Activated CD8-positive, alpha-beta T cell treated with anti-CD3 and anti-CD28 coated beads, Interleukin-2, amount 10 ng/mL, durations not matched to agents 7 days and 5 days (primary cell): ENCODE measurements at regions not wholly inside any gene's neighbourhood (a gene's known extent, or its start where the extent isn't known, plus 50 kb on each side); places are given as distances from the start of the nearest gene placed in this dataset.

Source experiments
- ATAC-seq: fragments of 150-1000 bp; cut with Tn5 transposase; one replicate; pipeline ENCODE4 v1.10.0; 2021; ENCODE audit warnings: moderate library complexity
- CTCF ChIA-PET: fragments of 350-600 bp; sonication (Branson Sonifier 250); formaldehyde crosslinking; loops from one replicate; lab custom pipeline; 2021; ENCODE audit warnings: antibody characterized with exemption; lab: Charles Lee
- POLR2A ChIA-PET: fragments of 350-600 bp; sonication (Branson Sonifier 250); formaldehyde crosslinking; loops from one replicate; lab custom pipeline; 2021; ENCODE audit warnings: antibody characterized with exemption; lab: Charles Lee
- DNase-seq: peaks from one replicate; pipeline ENCODE4 v3.0.0-alpha.2; 2020
- H3K27ac Mint-ChIP-seq: one replicate; pipeline ENCODE4 v1.8.0; 2021; ENCODE audit warnings: mild to moderate bottlenecking, mixed read lengths
- H3K27me3 Mint-ChIP-seq: one replicate; pipeline ENCODE4 v1.8.0; 2021; ENCODE audit warnings: low read depth, mixed read lengths
- H3K36me3 Mint-ChIP-seq: one replicate; pipeline ENCODE4 v1.8.0; 2021; ENCODE audit warnings: low read depth, mixed read lengths
- H3K4me1 Mint-ChIP-seq: one replicate; pipeline ENCODE4 v1.8.0; 2021; ENCODE audit warnings: low read depth, mixed read lengths
- H3K4me3 Mint-ChIP-seq: one replicate; pipeline ENCODE4 v1.8.0; 2021; ENCODE audit warnings: mild to moderate bottlenecking, mixed read lengths
- H3K9me3 Mint-ChIP-seq: one replicate; pipeline ENCODE4 v1.8.0; 2022; ENCODE audit warnings: mixed read lengths; ENCODE audit not compliant: insufficient read depth

DNA sequence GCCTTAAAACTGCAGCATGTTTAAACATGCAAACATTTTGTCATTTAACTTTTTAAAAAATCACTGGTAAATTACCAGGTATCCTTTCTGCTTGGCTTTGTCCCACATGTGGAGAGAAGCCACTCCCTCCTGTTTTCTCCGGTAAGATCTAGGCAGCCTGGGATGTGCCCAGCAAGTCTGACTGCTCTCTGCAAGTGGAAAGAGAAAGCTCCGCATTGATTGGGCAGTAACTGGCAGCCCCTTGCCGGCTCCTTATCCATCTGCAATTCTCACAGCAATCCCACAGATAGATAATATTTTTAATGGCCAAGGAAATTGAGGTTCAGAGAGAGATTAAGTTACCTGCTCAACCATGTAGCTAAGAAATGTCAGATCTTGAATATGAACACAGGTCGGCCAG lies 136.1 kb downstream of the TMEM200C start:
- Mint-ChIP-seq H3K9me3 (no peaks in the 10 kb centered on the region), H3K4me3 (no peak overlapping the region), H3K27ac (no peak overlapping the region), H3K27me3 (no peaks in the 10 kb centered on the region), H3K36me3 (no peaks in the 10 kb centered on the region), H3K4me1 (no peaks in the 10 kb centered on the region)
- POLR2A ChIA-PET: no interaction called here
- CTCF ChIA-PET: no interaction called here
- DNase-seq (no peak), ATAC-seq (no peak)

DNA sequence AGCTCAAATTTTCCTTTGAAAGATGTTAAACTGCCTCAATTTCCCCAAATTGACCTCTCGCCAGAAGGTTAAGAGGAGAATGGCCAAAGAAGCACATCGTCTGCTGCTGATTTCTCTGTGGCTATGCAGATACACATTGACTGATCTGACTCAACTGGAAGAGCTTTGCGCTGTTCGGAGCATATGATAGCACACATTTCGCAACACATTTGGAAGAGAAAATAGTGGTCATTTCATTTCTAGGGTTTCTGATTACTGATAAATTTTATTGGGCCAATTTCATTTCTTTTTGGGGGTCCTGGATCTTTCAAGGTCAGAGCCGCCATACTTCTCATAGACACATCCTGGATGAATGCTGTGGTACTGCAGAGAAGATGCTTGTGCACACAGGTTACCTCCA lies 138.5 kb downstream of the TMEM200C start:
- Mint-ChIP-seq H3K27ac (no peak overlapping the region), H3K36me3 (no peaks in the 10 kb centered on the region), H3K27me3 (no peaks in the 10 kb centered on the region), H3K4me3 (no peak overlapping the region), H3K4me1 (no peaks in the 10 kb centered on the region), H3K9me3 (no peaks in the 10 kb centered on the region)
- no peak for DNase-seq
- CTCF ChIA-PET: no interaction called here
- ATAC-seq: no peak
- POLR2A ChIA-PET: no interaction called here

DNA sequence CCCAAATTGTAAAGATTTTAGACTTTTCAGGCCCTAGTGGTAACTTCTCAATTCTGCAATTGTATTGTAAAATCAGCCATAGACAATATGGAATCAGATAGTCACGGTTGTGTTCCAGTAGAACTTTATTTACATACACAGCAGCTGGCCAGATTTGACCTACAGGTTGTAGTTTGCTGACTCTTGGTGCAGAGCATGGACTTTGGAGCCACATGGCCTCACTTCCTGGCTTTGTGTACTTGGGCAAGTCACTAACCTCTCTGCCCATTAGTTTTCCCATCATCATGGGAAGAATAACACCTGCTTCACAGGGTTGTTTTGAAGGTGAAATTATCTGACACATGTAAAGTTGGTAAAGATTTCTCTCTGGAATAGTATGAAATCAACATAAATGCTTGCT lies 147.6 kb downstream of the TMEM200C start:
- no peak for ATAC-seq
- CTCF ChIA-PET: no interaction called here

DNA sequence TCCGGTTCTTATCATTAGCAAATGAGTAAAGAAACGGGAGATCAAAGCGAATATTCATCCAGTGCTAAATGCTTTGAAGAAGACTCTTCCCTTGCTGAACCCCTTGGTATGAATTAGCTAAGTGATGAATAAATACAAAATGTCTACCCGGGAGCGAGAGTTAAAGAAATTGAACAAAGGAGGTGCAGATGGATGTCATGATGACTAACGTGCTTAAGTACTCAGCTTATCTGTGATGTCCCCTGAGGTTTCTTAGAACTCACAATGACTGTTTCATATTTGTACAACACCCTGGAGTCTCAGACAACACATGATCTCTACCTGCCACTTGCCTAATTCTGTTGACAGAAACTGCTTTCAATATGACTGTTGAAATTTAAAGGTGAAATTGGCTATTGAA lies 148.5 kb downstream of the TMEM200C start:
- H3K36me3 Mint-ChIP-seq: no peaks in the 10 kb centered on the region
- no peaks in the 10 kb centered on the region for H3K27me3 Mint-ChIP-seq
- DNase-seq (no peak), ATAC-seq (no peak)
- no peaks in the 10 kb centered on the region for H3K9me3 Mint-ChIP-seq
- H3K4me1 Mint-ChIP-seq: no peaks in the 10 kb centered on the region
- H3K4me3 Mint-ChIP-seq: no peak overlapping the region
- CTCF ChIA-PET: no interaction called here
- H3K27ac Mint-ChIP-seq: no peak overlapping the region
- POLR2A ChIA-PET: no interaction called here

More for the DNA sequence above, 147.6 kb downstream of the TMEM200C start:
- no peak for DNase-seq
- Mint-ChIP-seq H3K4me3 (no peak overlapping the region), H3K36me3 (no peaks in the 10 kb centered on the region), H3K27ac (no peak overlapping the region), H3K9me3 (no peaks in the 10 kb centered on the region), H3K27me3 (no peaks in the 10 kb centered on the region), H3K4me1 (no peaks in the 10 kb centered on the region)
- POLR2A ChIA-PET: no interaction called here

DNA sequence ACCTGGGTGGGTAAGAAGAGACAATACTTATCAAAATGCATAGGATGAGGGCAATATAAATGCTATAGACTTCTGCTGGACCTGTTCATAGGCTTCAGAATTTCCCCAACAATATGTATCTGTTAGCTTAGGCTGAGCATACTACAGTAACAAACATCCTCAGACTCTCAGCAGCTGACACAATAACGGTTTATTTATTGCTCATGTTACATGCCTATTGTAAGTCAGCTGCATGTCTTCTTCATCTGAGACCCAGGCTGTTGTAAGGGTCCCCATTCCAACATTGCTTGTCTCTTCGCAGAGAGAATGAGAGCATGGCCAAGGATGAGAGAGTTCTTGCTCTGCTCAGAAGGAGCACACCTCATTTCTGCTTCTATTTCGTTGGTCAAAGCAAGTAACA lies 150.7 kb downstream of the TMEM200C start:
- DNase-seq: no peak
- H3K27ac Mint-ChIP-seq: no peak overlapping the region
- no peaks in the 10 kb centered on the region for H3K27me3 Mint-ChIP-seq
- H3K36me3 Mint-ChIP-seq: no peaks in the 10 kb centered on the region
- ATAC-seq: no peak
- ChIA-PET CTCF (no interaction called here), POLR2A (no interaction called here)
- no peaks in the 10 kb centered on the region for H3K4me1 Mint-ChIP-seq
- H3K4me3 Mint-ChIP-seq: no peak overlapping the region
- no peaks in the 10 kb centered on the region for H3K9me3 Mint-ChIP-seq

DNA sequence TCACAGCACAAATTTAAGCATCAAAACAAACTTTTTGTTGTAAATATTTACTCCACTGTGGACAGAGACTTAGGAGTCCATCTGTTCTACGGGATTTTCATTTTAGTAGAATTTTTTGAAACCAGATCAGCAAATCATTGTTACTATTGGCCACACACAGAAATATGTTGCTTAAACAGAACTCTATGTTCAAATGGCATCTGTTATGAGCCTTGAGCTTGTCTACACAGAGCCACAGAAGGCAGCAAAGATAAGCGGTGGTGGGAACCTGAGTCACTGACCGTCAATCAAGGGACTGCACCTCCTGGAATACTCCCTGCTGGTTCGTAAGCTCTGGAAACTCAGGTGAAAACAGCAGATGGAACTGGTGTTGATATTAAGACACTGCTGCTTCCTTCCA lies 156.8 kb downstream of the TMEM200C start:
- ATAC-seq: no peak
- ChIA-PET CTCF (no interaction called here), POLR2A (no interaction called here)
- H3K4me3 Mint-ChIP-seq: no peak overlapping the region
- no peak overlapping the region for H3K27ac Mint-ChIP-seq
- no peaks in the 10 kb centered on the region for H3K4me1 Mint-ChIP-seq
- no peaks in the 10 kb centered on the region for H3K36me3 Mint-ChIP-seq
- H3K9me3 Mint-ChIP-seq: no peaks in the 10 kb centered on the region
- no peaks in the 10 kb centered on the region for H3K27me3 Mint-ChIP-seq
- DNase-seq: no peak

DNA sequence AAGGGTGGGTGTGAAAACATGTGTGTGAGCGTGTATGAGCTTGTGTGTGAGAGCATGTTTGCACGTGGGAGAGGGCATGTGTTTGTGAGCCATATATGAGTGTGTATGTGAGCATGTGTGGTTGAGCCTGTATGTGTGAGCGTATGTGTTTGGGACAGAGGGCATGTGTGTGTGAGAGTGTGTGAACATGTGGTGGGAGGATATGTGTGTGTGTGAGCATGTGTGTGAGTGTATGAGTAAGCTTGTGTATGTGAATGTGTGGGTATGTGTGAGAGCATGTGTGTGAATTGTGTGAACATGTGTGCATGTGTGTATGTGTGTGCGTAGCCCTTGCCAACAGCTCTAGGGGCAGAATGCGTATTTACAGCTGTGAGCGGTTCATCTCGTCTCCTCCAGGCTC lies 163.0 kb downstream of the TMEM200C start:
- H3K27me3 Mint-ChIP-seq: no peaks in the 10 kb centered on the region
- no peak for ATAC-seq
- DNase-seq: no peak
- POLR2A ChIA-PET: no interaction called here
- H3K27ac Mint-ChIP-seq: no peak overlapping the region
- no peaks in the 10 kb centered on the region for H3K4me1 Mint-ChIP-seq
- H3K36me3 Mint-ChIP-seq: no peaks in the 10 kb centered on the region
- no peaks in the 10 kb centered on the region for H3K9me3 Mint-ChIP-seq
- H3K4me3 Mint-ChIP-seq: no peak overlapping the region
- CTCF ChIA-PET: no interaction called here

DNA sequence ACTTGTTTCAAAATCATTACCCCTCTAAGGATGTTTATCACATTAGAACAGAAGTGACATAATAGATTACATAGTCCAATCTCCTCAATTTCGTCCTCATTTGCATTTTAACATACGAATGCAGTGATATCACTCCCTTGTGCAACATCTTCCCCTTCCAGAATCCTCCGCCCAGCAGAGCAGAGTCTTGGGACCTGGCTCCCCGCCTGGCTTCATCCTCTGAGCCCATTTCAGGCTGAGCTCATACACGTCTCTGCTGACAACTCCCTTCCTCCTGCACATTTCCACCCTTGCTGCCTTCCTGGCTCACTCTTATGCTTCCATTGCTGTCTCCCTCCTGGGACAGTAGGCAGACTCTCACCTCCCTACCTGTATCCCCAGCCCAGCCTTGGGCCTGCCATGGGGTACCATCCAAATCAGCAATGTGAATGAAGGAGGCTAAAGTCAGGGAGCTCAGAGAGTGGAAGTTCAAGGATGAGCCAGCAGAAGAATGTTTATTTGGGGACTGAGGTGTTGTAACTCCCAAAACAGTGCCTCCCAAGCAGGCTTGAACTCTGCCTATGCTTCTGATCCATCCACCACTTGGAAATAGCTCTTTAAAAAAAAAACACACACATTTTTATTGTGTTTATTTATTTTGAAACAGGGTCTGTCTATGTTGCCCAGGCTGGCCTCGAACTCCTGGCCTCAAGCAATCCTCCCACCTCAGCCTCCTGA lies 165.2 kb downstream of the TMEM200C start:
- Mint-ChIP-seq H3K4me3 (no peak overlapping the region), H3K36me3 (no peaks in the 10 kb centered on the region), H3K9me3 (no peaks in the 10 kb centered on the region), H3K4me1 (no peaks in the 10 kb centered on the region), H3K27ac (no peak overlapping the region), H3K27me3 (no peaks in the 10 kb centered on the region)
- ATAC-seq: no peak
- no peak for DNase-seq
- ChIA-PET POLR2A (no interaction called here), CTCF (no interaction called here)

DNA sequence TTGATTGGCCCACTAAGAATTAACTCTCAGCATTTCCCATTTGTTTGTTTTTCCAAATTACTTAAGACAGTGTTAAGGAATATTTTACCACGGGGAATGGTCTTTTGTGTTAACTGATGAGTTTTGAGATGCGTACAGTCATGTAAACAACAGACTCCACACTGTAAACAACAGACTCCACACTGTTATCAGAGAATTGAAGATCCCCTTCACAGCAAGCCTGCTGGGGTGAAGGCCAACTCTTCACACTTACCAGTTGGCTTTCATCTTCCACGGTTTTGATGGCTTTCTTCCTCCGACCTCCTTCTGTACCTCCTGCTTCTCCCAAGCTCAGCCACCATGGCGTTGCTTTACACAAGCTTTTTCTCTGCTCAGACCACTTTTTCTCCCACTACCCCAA lies 166.8 kb downstream of the TMEM200C start:
- Mint-ChIP-seq H3K36me3 (no peaks in the 10 kb centered on the region), H3K4me1 (no peaks in the 10 kb centered on the region), H3K4me3 (no peak overlapping the region), H3K9me3 (no peaks in the 10 kb centered on the region), H3K27me3 (no peaks in the 10 kb centered on the region), H3K27ac (no peak overlapping the region)
- ATAC-seq (no peak), DNase-seq (no peak)
- ChIA-PET POLR2A (no interaction called here), CTCF (no interaction called here)

DNA sequence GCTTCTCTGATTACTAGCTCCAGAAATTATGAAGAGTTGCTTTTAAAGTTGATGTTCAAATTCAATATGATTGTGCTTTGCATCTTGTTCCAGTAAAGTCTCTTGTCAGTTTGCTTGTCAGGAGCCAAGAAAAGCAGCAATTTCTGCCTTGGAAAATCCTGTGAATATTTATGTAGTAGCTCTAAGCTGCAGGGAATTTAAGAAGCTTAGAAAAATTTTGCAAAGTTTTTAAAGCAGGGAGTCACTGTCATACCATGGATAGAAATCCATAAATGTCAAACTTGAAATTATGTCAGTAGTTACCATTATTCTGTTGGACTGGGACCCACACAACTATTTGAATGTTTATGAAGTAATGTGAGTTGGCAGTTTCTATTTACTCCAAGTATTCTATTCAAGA lies 169.3 kb downstream of the TMEM200C start:
- DNase-seq: no peak
- Mint-ChIP-seq H3K4me1 (no peaks in the 10 kb centered on the region), H3K27ac (no peak overlapping the region), H3K9me3 (no peaks in the 10 kb centered on the region), H3K36me3 (no peaks in the 10 kb centered on the region), H3K4me3 (no peak overlapping the region), H3K27me3 (no peaks in the 10 kb centered on the region)
- ATAC-seq: no peak
- CTCF ChIA-PET: no interaction called here
- POLR2A ChIA-PET: no interaction called here

DNA sequence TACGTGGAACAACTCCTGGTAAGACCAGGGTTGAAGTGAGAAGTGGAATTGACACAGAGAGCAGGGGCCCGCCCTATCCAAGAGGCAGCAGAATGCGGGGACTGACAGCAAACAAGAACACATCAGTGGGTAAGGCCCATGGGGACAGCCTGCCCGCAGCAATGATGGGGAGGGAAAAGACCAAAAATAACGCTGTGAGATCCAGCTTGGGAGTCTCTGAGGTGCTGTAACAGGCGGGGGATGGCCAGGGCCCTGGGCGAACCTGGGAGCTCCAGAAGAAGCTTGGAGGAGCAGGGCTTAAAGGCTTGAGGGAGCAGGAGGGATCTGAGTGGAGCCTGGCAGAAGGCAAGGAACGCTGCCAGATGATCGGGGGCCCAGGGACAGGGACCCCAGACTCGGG lies 173.4 kb downstream of the TMEM200C start:
- no peak overlapping the region for H3K27ac Mint-ChIP-seq
- H3K4me3 Mint-ChIP-seq: no peak overlapping the region
- H3K9me3 Mint-ChIP-seq: no peaks in the 10 kb centered on the region
- ATAC-seq: no peak
- H3K27me3 Mint-ChIP-seq: no peaks in the 10 kb centered on the region
- H3K36me3 Mint-ChIP-seq: no peaks in the 10 kb centered on the region
- DNase-seq: no peak
- ChIA-PET POLR2A (no interaction called here), CTCF (no interaction called here)
- H3K4me1 Mint-ChIP-seq: no peaks in the 10 kb centered on the region

DNA sequence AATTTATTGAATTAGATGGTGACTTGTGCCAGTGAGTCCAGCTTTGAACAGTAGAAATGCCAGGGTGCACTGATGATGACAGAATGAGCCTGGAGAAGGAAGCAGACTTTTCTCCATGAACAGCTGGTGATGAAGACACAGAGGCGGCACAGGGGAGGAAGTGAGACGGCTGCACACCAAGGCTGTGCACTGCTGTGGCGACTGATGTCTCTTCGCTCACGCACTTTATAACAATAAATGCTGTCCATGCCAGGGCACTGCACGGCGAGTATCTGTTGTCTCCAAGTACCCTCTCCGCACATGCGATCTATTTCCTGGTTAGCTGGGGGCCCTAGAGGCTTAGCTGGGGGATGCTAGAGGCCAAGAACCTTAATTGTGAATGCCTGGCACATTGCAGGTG lies 175.2 kb downstream of the TMEM200C start:
- ATAC-seq (no peak), DNase-seq (no peak)
- Mint-ChIP-seq H3K27me3 (no peaks in the 10 kb centered on the region), H3K4me1 (no peaks in the 10 kb centered on the region), H3K9me3 (no peaks in the 10 kb centered on the region), H3K36me3 (no peaks in the 10 kb centered on the region), H3K4me3 (no peak overlapping the region), H3K27ac (no peak overlapping the region)
- CTCF ChIA-PET: no interaction called here
- POLR2A ChIA-PET: no interaction called here

DNA sequence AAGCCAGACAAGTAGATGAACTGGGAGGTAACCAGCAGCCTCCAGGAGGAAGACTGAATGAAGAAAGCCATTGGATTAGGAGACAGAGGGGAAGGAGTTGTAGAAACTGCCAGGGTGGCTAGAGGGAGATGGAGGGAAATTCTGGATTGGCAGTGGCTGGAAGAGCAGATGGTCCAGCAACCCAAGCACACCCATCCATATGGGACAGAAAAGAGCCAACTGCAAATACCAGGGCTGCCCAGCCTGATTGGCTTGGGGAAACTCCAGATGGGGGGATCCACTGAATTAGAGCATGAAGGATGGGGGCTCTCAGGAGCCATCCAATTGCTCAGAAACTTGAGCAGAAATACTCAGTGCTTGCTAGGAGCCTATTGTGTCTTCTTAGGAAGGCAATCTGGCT lies 173.5 kb upstream of the EPB41L3 start:
- ChIA-PET POLR2A (no interaction called here), CTCF (no interaction called here)
- DNase-seq (no peak), ATAC-seq (no peak)
- no peaks in the 10 kb centered on the region for H3K27me3 Mint-ChIP-seq
- no peaks in the 10 kb centered on the region for H3K4me1 Mint-ChIP-seq
- no peak overlapping the region for H3K4me3 Mint-ChIP-seq
- H3K27ac Mint-ChIP-seq: no peak overlapping the region
- no peaks in the 10 kb centered on the region for H3K9me3 Mint-ChIP-seq
- H3K36me3 Mint-ChIP-seq: no peaks in the 10 kb centered on the region
